HepG2 (cell line): ENCODE measurements at regions not wholly inside any gene's neighbourhood (a gene's known extent, or its start where the extent isn't known, plus 50 kb on each side); places are given as distances from the start of the nearest gene placed in this dataset.

Experiments used
- ATAC-seq: fragments of 200-7000 bp; cut with Tn5 transposase; 3 replicates; pipeline ENCODE4 v1.9.1; 2020; ENCODE audit warnings: mild to moderate bottlenecking, moderate library complexity
- BruUV-seq: library from RNA; stranded (reverse); fragments of 400-500 nt; replicated peaks from 2 replicates; lab custom pipeline; 2021; lab: Mats Ljungman, UMichigan
- CTCF ChIA-PET: fragments of 300-600 bp; formaldehyde crosslinking; extraction: SDS; loops from one replicate; lab custom pipeline; 2021; ENCODE audit warnings: low total read pairs, inconsistent platforms, low intra/inter-chr PET ratio; lab: Yijun Ruan, JAX
- POLR2A ChIA-PET: fragments of 350-600 bp; sonication (Branson Sonifier 250); formaldehyde crosslinking; loops from one replicate; lab custom pipeline; 2020; ENCODE audit warnings: antibody characterized with exemption, inconsistent platforms; lab: Yijun Ruan, JAX
- DNase-seq: peaks from one replicate; pipeline ENCODE4 v3.0.0-alpha.2; 2015; ENCODE audit warnings: low spot score
- FAIRE-seq: peaks from 3 replicates; lab custom pipeline; 2011; peaks lifted over from hg19 to GRCh38; lab: Jason Lieb, UNC
- H2AFZ ChIP-seq: one replicate; pipeline ENCODE4 v1.6.1; 2011; ENCODE audit warnings: low read length, inconsistent platforms
- H3K27ac ChIP-seq: fragments of 300-600 bp; 3 replicates; pipeline ENCODE4 v1.8.0; 2011; ENCODE audit warnings: mixed run types, mild to moderate bottlenecking, mixed read lengths, low read length, inconsistent platforms; ENCODE audit not compliant: insufficient read depth; ENCODE audit errors: extremely low read length
- H3K27me3 ChIP-seq, 2 experiments: fragments of 200-600 bp in 1 of 2; 2 replicates in 1 of 2; 3 replicates in 1 of 2; pipeline versions ENCODE4 v1.6.0 to v1.8.0; 2011; ENCODE audit warnings: low read length in 2 of 2, mild to moderate bottlenecking in 2 of 2, moderate library complexity in 2 of 2, inconsistent platforms in 1 of 2; ENCODE audit not compliant: insufficient read depth in 2 of 2, control insufficient read depth in 1 of 2
- H3K36me3 ChIP-seq, 2 experiments: fragments of 200-600 bp in 1 of 2; replicated peaks in 1 of 2; 2 replicates in 1 of 2; 3 replicates in 1 of 2; pipeline versions ENCODE4 v1.5.1 to v1.8.0; 2011; ENCODE audit warnings: low read length in 2 of 2, inconsistent platforms in 1 of 2; ENCODE audit not compliant: insufficient read depth in 2 of 2, control insufficient read depth in 1 of 2
- H3K4me1 ChIP-seq: 2 replicates; pipeline ENCODE4 v1.5.1; 2012; ENCODE audit warnings: low read length, inconsistent platforms; ENCODE audit not compliant: insufficient read depth
- H3K4me2 ChIP-seq: 2 replicates; pipeline ENCODE4 v1.6.0; 2011; ENCODE audit warnings: low read depth, low read length, inconsistent platforms
- H3K4me3 ChIP-seq, 3 experiments: fragments of 200-600 bp in 1 of 3; sonication (generic), shearing (Covaris generic) in 1 of 3; replicated peaks in 1 of 3; 2 replicates each; pipeline ENCODE4 v1.5.1; 2011 to 2016; ENCODE audit warnings: low read length in 3 of 3, inconsistent platforms in 2 of 3, low read depth in 2 of 3, mild to moderate bottlenecking in 2 of 3, control low read depth in 1 of 3, mixed read lengths in 1 of 3; ENCODE audit not compliant: insufficient read depth in 1 of 3
- H3K79me2 ChIP-seq: one replicate; pipeline ENCODE4 v1.6.1; 2011; ENCODE audit warnings: low read length, inconsistent platforms; ENCODE audit not compliant: insufficient read depth
- H3K9ac ChIP-seq: 2 replicates; pipeline ENCODE4 v1.6.0; 2011; ENCODE audit warnings: mild to moderate bottlenecking, low read depth, low read length, inconsistent platforms; ENCODE audit not compliant: insufficient read depth
- H3K9me3 ChIP-seq: 2 replicates; pipeline ENCODE4 v1.5.1; 2012; ENCODE audit warnings: mild to moderate bottlenecking, low read length
- H4K20me1 ChIP-seq: 2 replicates; pipeline ENCODE4 v1.6.0; 2011; ENCODE audit warnings: inconsistent platforms, mild to moderate bottlenecking, low read length, moderate library complexity; ENCODE audit not compliant: insufficient read depth
- ARNTL ChIP-seq: sonication (generic); formaldehyde crosslinking; IDR thresholded peaks from 2 replicates; pipeline ENCODE4 v1.4.0; 2020; ENCODE audit warnings: mild to moderate bottlenecking, missing genetic modification reagents
- BORCS8-MEF2B ChIP-seq: sonication (generic); formaldehyde crosslinking; IDR thresholded peaks from 2 replicates; pipeline ENCODE4 v1.8.0; 2022; ENCODE audit warnings: mild to moderate bottlenecking, missing genetic modification reagents
- FOSL1 ChIP-seq: sonication (generic); formaldehyde crosslinking; IDR thresholded peaks from 2 replicates; pipeline ENCODE4 v1.9.0; 2021; ENCODE audit warnings: missing genetic modification reagents, borderline replicate concordance
- HNRNPL ChIP-seq: fragments of 200-400 bp; formaldehyde crosslinking; IDR thresholded peaks from 2 replicates; pipeline ENCODE4 v1.6.1; 2017; ENCODE audit warnings: mild to moderate bottlenecking, low read depth, low read length
- JDP2 ChIP-seq: sonication (generic); formaldehyde crosslinking; IDR thresholded peaks from 2 replicates; pipeline ENCODE4 v1.8.1; 2022; ENCODE audit warnings: missing genetic modification reagents, borderline replicate concordance
- KLF13 ChIP-seq: sonication (generic); formaldehyde crosslinking; IDR thresholded peaks from 2 replicates; pipeline ENCODE4 v1.4.0; 2020; ENCODE audit warnings: mild to moderate bottlenecking, missing genetic modification reagents
- MTA1 ChIP-seq: sonication (generic); formaldehyde crosslinking; IDR thresholded peaks from 2 replicates; pipeline ENCODE4 v1.4.0; 2020; ENCODE audit warnings: missing genetic modification reagents, mild to moderate bottlenecking, borderline replicate concordance
- XBP1 ChIP-seq: sonication (generic); formaldehyde crosslinking; IDR thresholded peaks from 2 replicates; pipeline ENCODE4 v1.5.0; 2020; ENCODE audit warnings: missing genetic modification reagents
- ZFP36 ChIP-seq: fragments of 150-350 bp; IDR thresholded peaks from 2 replicates; pipeline ENCODE4 v1.6.1; 2018; ENCODE audit warnings: borderline replicate concordance, low read length, low read depth; ENCODE audit not compliant: partially characterized antibody
- ZFP90 ChIP-seq: sonication (generic); formaldehyde crosslinking; IDR thresholded peaks from 2 replicates; pipeline ENCODE4 v1.8.0; 2022; ENCODE audit warnings: missing genetic modification reagents, mild to moderate bottlenecking, inconsistent platforms, borderline replicate concordance
- ZNF136 ChIP-seq: sonication (generic); formaldehyde crosslinking; IDR thresholded peaks from 2 replicates; pipeline ENCODE4 v1.8.1; 2022; ENCODE audit warnings: low read depth, mild to moderate bottlenecking, moderate library complexity, missing genetic modification reagents
- ZNF547 ChIP-seq: sonication (generic); formaldehyde crosslinking; IDR thresholded peaks from 2 replicates; pipeline ENCODE4 v1.5.1; 2020; ENCODE audit warnings: mild to moderate bottlenecking, missing genetic modification reagents
- ZNF615 ChIP-seq: sonication (generic); formaldehyde crosslinking; IDR thresholded peaks from 2 replicates; pipeline ENCODE4 v1.5.0; 2020; ENCODE audit warnings: mild to moderate bottlenecking, missing genetic modification reagents, borderline replicate concordance
- ZNF792 ChIP-seq: IDR thresholded peaks from 2 replicates; pipeline ENCODE4 v1.6.1; 2016
- WGBS: methylation state at CpG from one replicate; pipeline ENCODE4 v1.1.6; 2017; ENCODE audit warnings: low lambda C conversion rate; 5-methylcytosine and 5-hydroxymethylcytosine counted together
- in situ Hi-C: cut with HindIII; loops from 2 replicates; pipeline ENCODE4 v1.10.0; 2017; ENCODE audit warnings: low pct_unique_long_range_greater_than_20kb; ENCODE audit not compliant: extremely low pct_ligation_motif_present
- intact Hi-C: fragments of 100-400 bp; cut with micrococcal nuclease; formaldehyde crosslinking; loops from one replicate; pipeline ENCODE4 v1.10.0; 2022; ENCODE audit not compliant: unreplicated experiment
- TF ChIP-seq, protein P1 (sequence below): sonication (generic); formaldehyde crosslinking; IDR thresholded peaks from 2 replicates; pipeline ENCODE4 v1.4.0; 2020; ENCODE audit warnings: missing genetic modification reagents, mild to moderate bottlenecking, borderline replicate concordance
- TF ChIP-seq, protein P2 (sequence below): sonication (generic); formaldehyde crosslinking; IDR thresholded peaks from 2 replicates; pipeline ENCODE4 v1.4.0; 2020; ENCODE audit warnings: missing genetic modification reagents
- TF ChIP-seq, protein P3 (sequence below): conservative IDR thresholded peaks from 2 replicates; pipeline ENCODE4 v1.6.1; 2018; ENCODE audit warnings: missing genetic modification reagents

DNA sequence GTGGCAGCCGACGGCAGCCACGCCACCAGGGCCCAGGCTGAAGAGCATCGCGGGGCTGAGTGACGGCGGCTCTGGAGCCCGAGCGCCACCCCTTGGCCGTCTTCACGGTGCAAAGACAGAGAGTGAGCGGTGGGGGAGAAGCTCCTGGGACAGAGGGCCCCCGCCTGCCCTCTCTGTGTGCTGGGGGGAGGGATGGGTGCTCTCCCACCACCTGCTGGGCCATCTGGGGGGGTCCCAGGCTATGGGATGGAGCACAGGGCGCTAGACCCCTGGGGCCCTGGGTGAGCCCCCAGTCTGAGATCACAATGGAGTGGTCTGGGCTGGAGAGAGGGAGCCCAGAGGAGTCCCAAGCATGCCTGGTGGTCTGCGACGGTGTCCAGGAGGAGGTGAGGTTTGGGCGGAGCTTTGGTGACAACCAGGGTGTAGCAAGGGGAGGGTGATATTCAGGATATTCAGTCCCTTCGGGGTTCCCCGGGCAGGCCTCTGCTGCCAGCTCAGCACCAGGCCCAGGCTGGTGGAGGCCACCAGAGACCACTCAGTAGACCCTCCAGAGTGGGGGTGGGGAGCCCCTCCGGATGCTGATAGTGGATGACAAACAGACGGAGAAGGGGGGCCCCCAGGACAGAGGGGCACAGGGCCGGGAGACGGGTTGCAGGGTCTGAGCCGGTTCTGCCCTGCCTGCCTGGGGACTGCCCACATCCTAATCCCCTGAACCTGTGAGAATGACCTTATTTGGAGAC, 78.1 kb upstream of the PRR5 start (continued):
- TF ChIP-seq HNRNPL, result no peak
- TF ChIP-seq ZFP36, result no peak
- no peak for TF ChIP-seq ZNF136 (CRISPR knock-in tag)
- TF ChIP-seq BORCS8-MEF2B, result no peak
- TF ChIP-seq MTA1, result no peak
- TF ChIP-seq ARNTL (CRISPR knock-in tag), result no peak
- no peak for TF ChIP-seq ZNF547
- TF ChIP-seq ZNF792 (CRISPR knock-in tag), result no peak
- no peak for TF ChIP-seq ZNF615 (CRISPR knock-in tag)

DNA sequence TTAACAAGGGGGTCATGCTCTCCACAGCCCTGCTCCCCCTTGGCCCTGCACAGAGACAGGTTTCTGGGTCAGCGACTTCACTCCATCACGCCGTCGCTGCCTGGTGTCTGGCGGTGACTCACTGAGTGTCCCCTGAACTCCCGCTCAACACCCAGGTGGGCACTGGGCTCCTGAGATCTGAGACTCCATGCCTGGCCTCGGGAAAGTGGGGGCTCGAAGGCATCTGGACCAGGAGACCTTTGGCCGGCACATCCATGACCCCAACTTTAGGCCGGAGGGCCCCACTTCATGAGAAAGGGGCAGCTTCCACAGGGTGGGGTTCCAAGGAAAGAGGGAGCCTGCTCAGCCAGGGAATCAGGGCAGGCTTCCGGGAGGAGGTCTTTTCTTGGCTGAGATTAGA, 79.3 kb upstream of the PRR5 start:
- no peak overlapping the region for H3K4me2 ChIP-seq
- no peak for ATAC-seq
- intact Hi-C loops (no loop called here), in situ Hi-C loops (loop anchor here (10.0 kb wide), 1 partner anchor 268 kb away; no protein-coding TSS in a partner anchor)
- WGBS, result 0% methylated on average over 5 of the region's 11 CpGs
- H3K4me1 ChIP-seq, result no peaks in the 10 kb centered on the region
- H3K27ac ChIP-seq, result no peak overlapping the region
- CTCF ChIA-PET, result no interaction called here
- POLR2A ChIA-PET, result no interaction called here
- H3K36me3 ChIP-seq, result no peaks in the 10 kb centered on the region
- BruUV-seq, result no TSS peak
- H3K27me3 ChIP-seq, result peaks cover 5 to 19% of the 10 kb centered on the region in 2 experiments
- H3K79me2 ChIP-seq, result no peaks in the 10 kb centered on the region
- no peak overlapping the region for H3K9ac ChIP-seq
- H3K9me3 ChIP-seq, result no peaks in the 10 kb centered on the region
- no peak overlapping the region for H2AFZ ChIP-seq
- FAIRE-seq, result no peak
- H4K20me1 ChIP-seq, result no peaks in the 10 kb centered on the region
- no peak overlapping the region for H3K4me3 ChIP-seq
- no peak for DNase-seq
- TF ChIP-seq, protein P1, sequence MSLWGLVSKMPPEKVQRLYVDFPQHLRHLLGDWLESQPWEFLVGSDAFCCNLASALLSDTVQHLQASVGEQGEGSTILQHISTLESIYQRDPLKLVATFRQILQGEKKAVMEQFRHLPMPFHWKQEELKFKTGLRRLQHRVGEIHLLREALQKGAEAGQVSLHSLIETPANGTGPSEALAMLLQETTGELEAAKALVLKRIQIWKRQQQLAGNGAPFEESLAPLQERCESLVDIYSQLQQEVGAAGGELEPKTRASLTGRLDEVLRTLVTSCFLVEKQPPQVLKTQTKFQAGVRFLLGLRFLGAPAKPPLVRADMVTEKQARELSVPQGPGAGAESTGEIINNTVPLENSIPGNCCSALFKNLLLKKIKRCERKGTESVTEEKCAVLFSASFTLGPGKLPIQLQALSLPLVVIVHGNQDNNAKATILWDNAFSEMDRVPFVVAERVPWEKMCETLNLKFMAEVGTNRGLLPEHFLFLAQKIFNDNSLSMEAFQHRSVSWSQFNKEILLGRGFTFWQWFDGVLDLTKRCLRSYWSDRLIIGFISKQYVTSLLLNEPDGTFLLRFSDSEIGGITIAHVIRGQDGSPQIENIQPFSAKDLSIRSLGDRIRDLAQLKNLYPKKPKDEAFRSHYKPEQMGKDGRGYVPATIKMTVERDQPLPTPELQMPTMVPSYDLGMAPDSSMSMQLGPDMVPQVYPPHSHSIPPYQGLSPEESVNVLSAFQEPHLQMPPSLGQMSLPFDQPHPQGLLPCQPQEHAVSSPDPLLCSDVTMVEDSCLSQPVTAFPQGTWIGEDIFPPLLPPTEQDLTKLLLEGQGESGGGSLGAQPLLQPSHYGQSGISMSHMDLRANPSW (CRISPR knock-in tag), result no peak
- TF ChIP-seq, protein P2, sequence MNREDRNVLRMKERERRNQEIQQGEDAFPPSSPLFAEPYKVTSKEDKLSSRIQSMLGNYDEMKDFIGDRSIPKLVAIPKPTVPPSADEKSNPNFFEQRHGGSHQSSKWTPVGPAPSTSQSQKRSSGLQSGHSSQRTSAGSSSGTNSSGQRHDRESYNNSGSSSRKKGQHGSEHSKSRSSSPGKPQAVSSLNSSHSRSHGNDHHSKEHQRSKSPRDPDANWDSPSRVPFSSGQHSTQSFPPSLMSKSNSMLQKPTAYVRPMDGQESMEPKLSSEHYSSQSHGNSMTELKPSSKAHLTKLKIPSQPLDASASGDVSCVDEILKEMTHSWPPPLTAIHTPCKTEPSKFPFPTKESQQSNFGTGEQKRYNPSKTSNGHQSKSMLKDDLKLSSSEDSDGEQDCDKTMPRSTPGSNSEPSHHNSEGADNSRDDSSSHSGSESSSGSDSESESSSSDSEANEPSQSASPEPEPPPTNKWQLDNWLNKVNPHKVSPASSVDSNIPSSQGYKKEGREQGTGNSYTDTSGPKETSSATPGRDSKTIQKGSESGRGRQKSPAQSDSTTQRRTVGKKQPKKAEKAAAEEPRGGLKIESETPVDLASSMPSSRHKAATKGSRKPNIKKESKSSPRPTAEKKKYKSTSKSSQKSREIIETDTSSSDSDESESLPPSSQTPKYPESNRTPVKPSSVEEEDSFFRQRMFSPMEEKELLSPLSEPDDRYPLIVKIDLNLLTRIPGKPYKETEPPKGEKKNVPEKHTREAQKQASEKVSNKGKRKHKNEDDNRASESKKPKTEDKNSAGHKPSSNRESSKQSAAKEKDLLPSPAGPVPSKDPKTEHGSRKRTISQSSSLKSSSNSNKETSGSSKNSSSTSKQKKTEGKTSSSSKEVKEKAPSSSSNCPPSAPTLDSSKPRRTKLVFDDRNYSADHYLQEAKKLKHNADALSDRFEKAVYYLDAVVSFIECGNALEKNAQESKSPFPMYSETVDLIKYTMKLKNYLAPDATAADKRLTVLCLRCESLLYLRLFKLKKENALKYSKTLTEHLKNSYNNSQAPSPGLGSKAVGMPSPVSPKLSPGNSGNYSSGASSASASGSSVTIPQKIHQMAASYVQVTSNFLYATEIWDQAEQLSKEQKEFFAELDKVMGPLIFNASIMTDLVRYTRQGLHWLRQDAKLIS (CRISPR knock-in tag), result no peak
- TF ChIP-seq, protein P3, sequence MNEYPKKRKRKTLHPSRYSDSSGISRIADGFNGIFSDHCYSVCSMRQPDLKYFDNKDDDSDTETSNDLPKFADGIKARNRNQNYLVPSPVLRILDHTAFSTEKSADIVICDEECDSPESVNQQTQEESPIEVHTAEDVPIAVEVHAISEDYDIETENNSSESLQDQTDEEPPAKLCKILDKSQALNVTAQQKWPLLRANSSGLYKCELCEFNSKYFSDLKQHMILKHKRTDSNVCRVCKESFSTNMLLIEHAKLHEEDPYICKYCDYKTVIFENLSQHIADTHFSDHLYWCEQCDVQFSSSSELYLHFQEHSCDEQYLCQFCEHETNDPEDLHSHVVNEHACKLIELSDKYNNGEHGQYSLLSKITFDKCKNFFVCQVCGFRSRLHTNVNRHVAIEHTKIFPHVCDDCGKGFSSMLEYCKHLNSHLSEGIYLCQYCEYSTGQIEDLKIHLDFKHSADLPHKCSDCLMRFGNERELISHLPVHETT (CRISPR knock-in tag), result no peak
- no peak for TF ChIP-seq KLF13
- no peak for TF ChIP-seq FOSL1 (CRISPR knock-in tag)
- no peak for TF ChIP-seq ZFP90 (CRISPR knock-in tag)
- TF ChIP-seq JDP2, result no peak
- TF ChIP-seq XBP1 (CRISPR knock-in tag), result no peak
